ENCODE measurements at regions not wholly inside any gene's neighbourhood (a gene's known extent, or its start where the extent isn't known, plus 50 kb on each side); places are given as distances from the start of the nearest gene placed in this dataset.

DNA sequence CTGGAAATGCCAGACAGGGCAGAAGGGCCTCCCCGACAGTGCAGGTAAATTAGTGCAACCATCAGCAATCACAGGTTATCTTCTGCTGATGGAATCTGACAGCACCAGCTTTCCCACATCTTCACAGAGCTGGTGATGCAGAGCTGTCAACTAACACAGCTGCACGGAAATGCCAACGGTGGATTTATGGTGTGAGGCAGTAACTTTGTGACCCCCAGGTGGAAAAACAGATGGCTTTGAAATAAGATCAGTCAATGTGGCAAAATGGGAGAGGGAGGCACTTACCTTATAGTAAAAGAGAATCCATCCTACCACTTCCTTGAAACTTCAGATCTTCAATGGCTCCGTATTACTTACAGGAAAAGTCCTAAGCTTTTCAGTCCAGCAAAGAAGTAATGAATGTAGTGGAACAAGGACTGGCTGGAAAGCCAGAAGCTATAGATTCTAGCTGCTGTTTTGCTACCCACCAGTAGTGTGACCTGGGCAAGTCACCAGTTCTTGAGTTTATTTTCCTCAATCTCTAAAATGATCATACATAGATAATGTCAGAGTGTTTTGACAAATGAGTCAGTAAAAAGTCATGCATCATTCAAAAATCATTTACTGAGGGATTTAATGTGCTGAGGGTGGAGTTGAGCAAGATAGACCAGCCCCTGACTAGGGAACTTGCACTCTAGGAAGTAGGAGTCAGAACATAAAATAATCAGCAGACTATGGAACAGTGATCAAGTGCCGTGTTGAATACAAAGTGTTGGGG lies 245.7 kb upstream of the JUN start:
- Histone ChIP-seq H3K4me3 (replicated peaks; ENCODE audit: insufficient read depth, low read length) (no peak overlapping the region), H3K27me3 (ENCODE audit: insufficient read depth, poor library complexity, severe bottlenecking) (no peaks in the 10 kb centered on the region), H3K27ac (replicated peaks) (no peak overlapping the region)
- TF ChIP-seq GABPA (IDR thresholded peaks at IDR 0.05; ENCODE audit: low read depth) (no peak), POLR2AphosphoS5 (IDR thresholded peaks at IDR 0.05; ENCODE audit: low read depth) (no peak), SPI1 (IDR thresholded peaks at IDR 0.05; ENCODE audit: borderline replicate concordance, low read depth) (no peak)
- TF ChIP-seq, protein P1, sequence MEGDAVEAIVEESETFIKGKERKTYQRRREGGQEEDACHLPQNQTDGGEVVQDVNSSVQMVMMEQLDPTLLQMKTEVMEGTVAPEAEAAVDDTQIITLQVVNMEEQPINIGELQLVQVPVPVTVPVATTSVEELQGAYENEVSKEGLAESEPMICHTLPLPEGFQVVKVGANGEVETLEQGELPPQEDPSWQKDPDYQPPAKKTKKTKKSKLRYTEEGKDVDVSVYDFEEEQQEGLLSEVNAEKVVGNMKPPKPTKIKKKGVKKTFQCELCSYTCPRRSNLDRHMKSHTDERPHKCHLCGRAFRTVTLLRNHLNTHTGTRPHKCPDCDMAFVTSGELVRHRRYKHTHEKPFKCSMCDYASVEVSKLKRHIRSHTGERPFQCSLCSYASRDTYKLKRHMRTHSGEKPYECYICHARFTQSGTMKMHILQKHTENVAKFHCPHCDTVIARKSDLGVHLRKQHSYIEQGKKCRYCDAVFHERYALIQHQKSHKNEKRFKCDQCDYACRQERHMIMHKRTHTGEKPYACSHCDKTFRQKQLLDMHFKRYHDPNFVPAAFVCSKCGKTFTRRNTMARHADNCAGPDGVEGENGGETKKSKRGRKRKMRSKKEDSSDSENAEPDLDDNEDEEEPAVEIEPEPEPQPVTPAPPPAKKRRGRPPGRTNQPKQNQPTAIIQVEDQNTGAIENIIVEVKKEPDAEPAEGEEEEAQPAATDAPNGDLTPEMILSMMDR (IDR thresholded peaks at IDR 0.05; ENCODE audit: insufficient read depth, low read length): no peak
- TF ChIP-seq, protein P2, sequence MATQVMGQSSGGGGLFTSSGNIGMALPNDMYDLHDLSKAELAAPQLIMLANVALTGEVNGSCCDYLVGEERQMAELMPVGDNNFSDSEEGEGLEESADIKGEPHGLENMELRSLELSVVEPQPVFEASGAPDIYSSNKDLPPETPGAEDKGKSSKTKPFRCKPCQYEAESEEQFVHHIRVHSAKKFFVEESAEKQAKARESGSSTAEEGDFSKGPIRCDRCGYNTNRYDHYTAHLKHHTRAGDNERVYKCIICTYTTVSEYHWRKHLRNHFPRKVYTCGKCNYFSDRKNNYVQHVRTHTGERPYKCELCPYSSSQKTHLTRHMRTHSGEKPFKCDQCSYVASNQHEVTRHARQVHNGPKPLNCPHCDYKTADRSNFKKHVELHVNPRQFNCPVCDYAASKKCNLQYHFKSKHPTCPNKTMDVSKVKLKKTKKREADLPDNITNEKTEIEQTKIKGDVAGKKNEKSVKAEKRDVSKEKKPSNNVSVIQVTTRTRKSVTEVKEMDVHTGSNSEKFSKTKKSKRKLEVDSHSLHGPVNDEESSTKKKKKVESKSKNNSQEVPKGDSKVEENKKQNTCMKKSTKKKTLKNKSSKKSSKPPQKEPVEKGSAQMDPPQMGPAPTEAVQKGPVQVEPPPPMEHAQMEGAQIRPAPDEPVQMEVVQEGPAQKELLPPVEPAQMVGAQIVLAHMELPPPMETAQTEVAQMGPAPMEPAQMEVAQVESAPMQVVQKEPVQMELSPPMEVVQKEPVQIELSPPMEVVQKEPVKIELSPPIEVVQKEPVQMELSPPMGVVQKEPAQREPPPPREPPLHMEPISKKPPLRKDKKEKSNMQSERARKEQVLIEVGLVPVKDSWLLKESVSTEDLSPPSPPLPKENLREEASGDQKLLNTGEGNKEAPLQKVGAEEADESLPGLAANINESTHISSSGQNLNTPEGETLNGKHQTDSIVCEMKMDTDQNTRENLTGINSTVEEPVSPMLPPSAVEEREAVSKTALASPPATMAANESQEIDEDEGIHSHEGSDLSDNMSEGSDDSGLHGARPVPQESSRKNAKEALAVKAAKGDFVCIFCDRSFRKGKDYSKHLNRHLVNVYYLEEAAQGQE (IDR thresholded peaks at IDR 0.05; ENCODE audit: insufficient replicate concordance, low read depth): no peak
- no peak for DNase-seq (ENCODE audit: low read depth in 1 of 2, low spot score in 1 of 2)

DNA sequence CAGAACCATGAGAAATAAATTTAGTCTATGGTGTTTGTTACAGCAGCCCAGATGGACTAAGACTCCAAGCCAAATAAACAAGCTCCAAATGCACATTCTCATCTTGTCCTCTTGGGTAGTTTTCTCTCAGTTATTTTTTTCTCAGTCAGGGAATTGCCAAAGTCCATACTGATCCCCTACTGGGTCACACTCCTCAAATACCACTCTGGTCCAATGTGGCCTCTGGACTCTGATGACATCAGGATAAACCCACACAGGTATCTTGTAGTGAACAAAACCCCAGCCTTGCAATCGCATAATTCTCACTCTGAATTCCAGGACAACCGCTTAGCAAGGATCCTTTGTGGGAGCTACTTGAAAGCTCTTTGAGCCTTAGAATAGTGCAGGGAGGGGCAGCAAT lies 248.4 kb upstream of the JUN start:
- H3K27me3 ChIP-seq (ENCODE audit: insufficient read depth, poor library complexity, severe bottlenecking): no peaks in the 10 kb centered on the region
- TF ChIP-seq GABPA (IDR thresholded peaks at IDR 0.05; ENCODE audit: low read depth) (no peak), POLR2AphosphoS5 (IDR thresholded peaks at IDR 0.05; ENCODE audit: low read depth) (no peak), SPI1 (IDR thresholded peaks at IDR 0.05; ENCODE audit: borderline replicate concordance, low read depth) (no peak)
- TF ChIP-seq, protein P1 (IDR thresholded peaks at IDR 0.05; ENCODE audit: insufficient read depth, low read length): no peak
- TF ChIP-seq, protein P2 (IDR thresholded peaks at IDR 0.05; ENCODE audit: insufficient replicate concordance, low read depth): no peak
- no peak overlapping the region for H3K4me3 ChIP-seq (replicated peaks; ENCODE audit: insufficient read depth, low read length)
- no peak for DNase-seq (ENCODE audit: low read depth in 1 of 2, low spot score in 1 of 2)
- H3K27ac ChIP-seq (replicated peaks): no peak overlapping the region

DNA sequence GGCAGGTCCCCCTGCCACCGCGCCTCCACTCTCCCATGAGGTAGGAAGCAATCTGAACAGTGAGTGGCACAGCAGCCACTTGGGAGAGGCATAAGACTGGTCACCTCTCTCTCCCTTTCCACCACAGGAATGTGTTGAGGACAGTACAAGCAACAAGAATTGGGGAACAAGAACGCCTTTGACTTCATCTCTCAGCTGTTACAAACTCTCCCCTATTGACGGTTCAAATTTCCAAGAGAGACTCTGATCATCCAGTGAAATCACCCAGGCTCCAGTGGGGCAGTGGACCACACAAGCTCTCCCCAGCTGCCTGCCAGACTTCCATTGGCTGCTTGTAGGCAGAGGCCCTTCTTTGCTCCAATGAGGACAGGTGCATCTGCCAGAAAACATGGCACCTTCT lies 249.9 kb upstream of the JUN start:
- DNase-seq (ENCODE audit: low read depth in 1 of 2, low spot score in 1 of 2): no peak
- H3K4me3 ChIP-seq (replicated peaks; ENCODE audit: insufficient read depth, low read length): no peak overlapping the region
- H3K27ac ChIP-seq (replicated peaks): no peak overlapping the region
- TF ChIP-seq, protein P2 (IDR thresholded peaks at IDR 0.05; ENCODE audit: insufficient replicate concordance, low read depth): no peak
- TF ChIP-seq SPI1 (IDR thresholded peaks at IDR 0.05; ENCODE audit: borderline replicate concordance, low read depth) (no peak), GABPA (IDR thresholded peaks at IDR 0.05; ENCODE audit: low read depth) (no peak), POLR2AphosphoS5 (IDR thresholded peaks at IDR 0.05; ENCODE audit: low read depth) (no peak)
- TF ChIP-seq, protein P1 (IDR thresholded peaks at IDR 0.05; ENCODE audit: insufficient read depth, low read length): no peak
- no peaks in the 10 kb centered on the region for H3K27me3 ChIP-seq (ENCODE audit: insufficient read depth, poor library complexity, severe bottlenecking)

Measured in HL-60 (cell line).